ENCODE measurements at regions not wholly inside any gene's neighbourhood (a gene's known extent, or its start where the extent isn't known, plus 50 kb on each side); places are given as distances from the start of the nearest gene placed in this dataset.

DNA sequence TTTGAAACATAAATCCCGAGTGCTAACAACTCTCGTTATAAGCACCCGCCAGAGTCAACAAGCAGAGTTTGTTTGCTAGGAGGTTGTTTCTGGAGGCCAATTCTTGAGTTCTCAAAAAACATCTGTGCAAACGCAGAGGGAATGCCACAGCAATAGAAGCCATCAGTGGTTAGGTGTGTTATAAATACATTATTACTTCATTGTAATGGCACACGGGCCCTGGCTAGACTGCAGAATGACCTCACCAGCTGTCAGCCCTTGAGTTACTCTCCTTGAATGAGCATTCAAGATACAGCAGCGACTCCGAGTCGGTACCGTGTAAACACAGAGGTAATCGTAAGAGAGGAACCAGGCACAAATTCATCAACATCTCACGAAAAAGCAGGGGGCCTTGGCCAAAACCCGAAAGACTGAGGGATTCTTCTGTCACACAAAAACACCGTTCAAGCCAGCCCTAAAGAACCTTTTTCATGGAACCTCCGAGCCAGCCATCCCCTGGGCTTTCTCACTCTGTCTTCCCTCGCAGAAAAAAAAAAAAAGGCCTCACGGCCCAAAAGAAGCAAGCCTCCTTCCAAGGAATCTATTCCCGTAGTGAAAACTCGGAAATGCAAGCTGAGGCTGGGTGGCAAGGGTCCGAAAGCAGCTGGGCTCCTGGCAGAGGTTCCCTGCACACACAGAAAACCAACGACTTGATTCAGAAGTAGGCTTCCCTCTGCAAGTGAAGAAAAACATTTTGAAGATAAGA, 133.7 kb upstream of the MEIS1 start:
- H3K4me1 ChIP-seq = no peaks in the 10 kb centered on the region
- peak overlapping the region; percentile 85 to 92 for H3K27ac ChIP-seq
- no peaks in the 10 kb centered on the region for H3K9me3 ChIP-seq
- peak; percentile 65 to 84 for DNase-seq
- peak overlapping the region in 1 of 2 donors; percentile 12 for H3K4me3 ChIP-seq
- no peaks in the 10 kb centered on the region for H3K27me3 ChIP-seq
- H3K36me3 ChIP-seq = no peaks in the 10 kb centered on the region
- intact Hi-C loops (cut with DNase I; ENCODE audit: low total_unique reads) = no loop called here
- TF ChIP-seq POLR2A (IDR thresholded peaks at IDR 0.05) (no peak), CTCF (IDR thresholded peaks at IDR 0.05) (no peak)

DNA sequence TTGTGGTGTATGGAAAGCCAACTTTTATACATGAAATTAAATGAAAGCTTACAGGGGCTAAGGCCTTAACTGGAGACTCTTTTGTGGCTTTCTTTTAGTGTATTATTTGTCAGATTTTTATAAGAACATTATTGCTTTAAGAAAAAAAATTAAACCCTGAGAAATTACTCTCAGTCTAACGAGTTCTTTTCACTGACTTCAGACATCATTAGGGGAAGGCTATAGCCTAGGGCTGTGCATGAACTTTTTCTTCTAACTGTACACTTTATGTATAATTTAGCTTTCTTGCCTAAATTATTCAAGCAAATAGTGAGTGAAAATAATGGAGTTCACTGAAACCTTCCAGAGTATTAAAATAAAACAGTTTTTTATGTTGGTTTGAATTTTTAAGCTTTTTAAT, 151.1 kb upstream of the MEIS1 start:
- intact Hi-C loops (cut with DNase I; ENCODE audit: low total_unique reads) = no loop called here
- no peak overlapping the region for H3K27ac ChIP-seq
- DNase-seq = no peak
- H3K4me3 ChIP-seq = no peak overlapping the region
- no peaks in the 10 kb centered on the region for H3K36me3 ChIP-seq
- no peaks in the 10 kb centered on the region for H3K4me1 ChIP-seq
- TF ChIP-seq POLR2A (IDR thresholded peaks at IDR 0.05) = no peak
- no peak for TF ChIP-seq CTCF (IDR thresholded peaks at IDR 0.05)
- no peaks in the 10 kb centered on the region for H3K27me3 ChIP-seq
- no peaks in the 10 kb centered on the region for H3K9me3 ChIP-seq

GRCh38 chr2:66281980-66282379, 152.9 kb upstream of the MEIS1 start:
- Histone ChIP-seq H3K27ac (no peak overlapping the region), H3K36me3 (no peaks in the 10 kb centered on the region), H3K9me3 (no peaks in the 10 kb centered on the region), H3K27me3 (no peaks in the 10 kb centered on the region), H3K4me1 (no peaks in the 10 kb centered on the region), H3K4me3 (no peak overlapping the region)
- no peak for TF ChIP-seq POLR2A (IDR thresholded peaks at IDR 0.05)
- no peak for TF ChIP-seq CTCF (IDR thresholded peaks at IDR 0.05)
- DNase-seq = no peak
- intact Hi-C loops (cut with DNase I; ENCODE audit: low total_unique reads) = no loop called here

DNA sequence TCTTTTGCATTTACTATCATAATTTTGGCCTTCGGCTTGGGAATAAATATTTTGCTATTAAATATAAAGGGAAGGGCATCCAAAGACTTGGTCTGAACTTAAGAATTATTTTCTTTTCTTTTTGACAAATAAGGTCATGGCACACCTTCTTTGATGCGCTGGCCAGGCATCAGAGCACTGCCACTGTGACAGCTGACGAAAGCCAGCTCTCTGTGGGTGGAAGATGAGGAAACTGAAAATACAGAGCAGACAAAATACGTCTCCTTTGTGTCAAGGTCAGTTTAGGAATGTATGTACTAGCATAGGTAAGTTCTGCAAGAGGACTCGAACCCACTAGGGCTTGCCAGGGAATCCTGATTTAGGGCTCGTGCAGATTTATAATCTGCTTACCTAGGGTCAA, 155.9 kb upstream of the MEIS1 start:
- intact Hi-C loops (cut with DNase I; ENCODE audit: low total_unique reads) = no loop called here
- no peaks in the 10 kb centered on the region for H3K27me3 ChIP-seq
- H3K36me3 ChIP-seq = no peaks in the 10 kb centered on the region
- no peak overlapping the region for H3K4me3 ChIP-seq
- no peaks in the 10 kb centered on the region for H3K9me3 ChIP-seq
- H3K27ac ChIP-seq = no peak overlapping the region
- TF ChIP-seq CTCF (IDR thresholded peaks at IDR 0.05) (no peak), POLR2A (IDR thresholded peaks at IDR 0.05) (no peak)
- DNase-seq = no peak
- H3K4me1 ChIP-seq = no peaks in the 10 kb centered on the region

DNA sequence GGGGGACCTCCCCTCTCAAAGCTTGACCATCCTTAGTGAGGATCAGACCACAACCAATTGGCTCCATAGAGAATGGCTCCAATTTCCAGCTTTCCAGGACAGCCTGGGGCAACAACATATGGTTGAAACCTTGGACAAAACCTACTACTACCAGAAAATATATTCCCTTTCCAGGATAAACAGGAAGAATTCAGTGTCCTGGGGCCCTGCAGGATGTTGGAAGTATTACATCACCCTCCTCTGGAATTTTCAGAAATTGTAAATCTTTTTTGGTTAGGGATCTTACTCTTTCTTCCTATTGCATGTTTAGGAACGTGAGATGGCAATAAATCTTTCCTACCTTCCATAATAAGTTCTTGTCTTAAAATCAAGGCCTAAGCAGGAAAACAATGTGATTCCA, 158.9 kb upstream of the MEIS1 start:
- Histone ChIP-seq H3K27ac (no peak overlapping the region), H3K27me3 (no peaks in the 10 kb centered on the region), H3K36me3 (no peaks in the 10 kb centered on the region), H3K9me3 (no peaks in the 10 kb centered on the region), H3K4me1 (no peaks in the 10 kb centered on the region), H3K4me3 (no peak overlapping the region)
- intact Hi-C loops (cut with DNase I; ENCODE audit: low total_unique reads) = no loop called here
- DNase-seq = no peak
- TF ChIP-seq POLR2A (IDR thresholded peaks at IDR 0.05) (no peak), CTCF (IDR thresholded peaks at IDR 0.05) (no peak)
